ENCODE measurements at regions not wholly inside any gene's neighbourhood (a gene's known extent, or its start where the extent isn't known, plus 50 kb on each side); places are given as distances from the start of the nearest gene placed in this dataset.

GRCh38 chr4:77451530-77451929 is 154.1 kb upstream of the CXCL13 start:
- TF ChIP-seq, protein P1, sequence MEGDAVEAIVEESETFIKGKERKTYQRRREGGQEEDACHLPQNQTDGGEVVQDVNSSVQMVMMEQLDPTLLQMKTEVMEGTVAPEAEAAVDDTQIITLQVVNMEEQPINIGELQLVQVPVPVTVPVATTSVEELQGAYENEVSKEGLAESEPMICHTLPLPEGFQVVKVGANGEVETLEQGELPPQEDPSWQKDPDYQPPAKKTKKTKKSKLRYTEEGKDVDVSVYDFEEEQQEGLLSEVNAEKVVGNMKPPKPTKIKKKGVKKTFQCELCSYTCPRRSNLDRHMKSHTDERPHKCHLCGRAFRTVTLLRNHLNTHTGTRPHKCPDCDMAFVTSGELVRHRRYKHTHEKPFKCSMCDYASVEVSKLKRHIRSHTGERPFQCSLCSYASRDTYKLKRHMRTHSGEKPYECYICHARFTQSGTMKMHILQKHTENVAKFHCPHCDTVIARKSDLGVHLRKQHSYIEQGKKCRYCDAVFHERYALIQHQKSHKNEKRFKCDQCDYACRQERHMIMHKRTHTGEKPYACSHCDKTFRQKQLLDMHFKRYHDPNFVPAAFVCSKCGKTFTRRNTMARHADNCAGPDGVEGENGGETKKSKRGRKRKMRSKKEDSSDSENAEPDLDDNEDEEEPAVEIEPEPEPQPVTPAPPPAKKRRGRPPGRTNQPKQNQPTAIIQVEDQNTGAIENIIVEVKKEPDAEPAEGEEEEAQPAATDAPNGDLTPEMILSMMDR (IDR thresholded peaks at IDR 0.05), result no peak
- TF ChIP-seq POLR2A (IDR thresholded peaks at IDR 0.05), result no peak

Data from esophagus squamous epithelium (tissue), 4 donors.